GM12878 (cell line): ENCODE measurements at regions not wholly inside any gene's neighbourhood (a gene's known extent, or its start where the extent isn't known, plus 50 kb on each side); places are given as distances from the start of the nearest gene placed in this dataset.

Experiments
- NRF1 ChIP-seq: conservative IDR thresholded peaks from 2 replicates; pipeline ENCODE4 v1.6.1; 2011; ENCODE audit warnings: mild to moderate bottlenecking, low read depth, low read length, improper control_type of control experiment
- POLR2A ChIP-seq: IDR thresholded peaks from 2 replicates; pipeline ENCODE4 v1.6.1; 2011; ENCODE audit warnings: low read depth, mild to moderate bottlenecking, low read length
- REST ChIP-seq: IDR thresholded peaks from 2 replicates; pipeline ENCODE4 v1.6.1; 2012; ENCODE audit warnings: mild to moderate bottlenecking, low read depth, low read length
- SP1 ChIP-seq: IDR thresholded peaks from one replicate; pipeline ENCODE4 v1.6.1; 2011; ENCODE audit warnings: low read depth, low read length
- TF ChIP-seq, protein P1 (sequence below): fragments of 450-650 bp; formaldehyde crosslinking; IDR thresholded peaks from 2 replicates; pipeline ENCODE4 v1.4.0; 2020; ENCODE audit warnings: mild to moderate bottlenecking, moderate library complexity

- TF ChIP-seq POLR2A (no peak), REST (no peak), SP1 (no peak), NRF1 (no peak)
- TF ChIP-seq, protein P1, sequence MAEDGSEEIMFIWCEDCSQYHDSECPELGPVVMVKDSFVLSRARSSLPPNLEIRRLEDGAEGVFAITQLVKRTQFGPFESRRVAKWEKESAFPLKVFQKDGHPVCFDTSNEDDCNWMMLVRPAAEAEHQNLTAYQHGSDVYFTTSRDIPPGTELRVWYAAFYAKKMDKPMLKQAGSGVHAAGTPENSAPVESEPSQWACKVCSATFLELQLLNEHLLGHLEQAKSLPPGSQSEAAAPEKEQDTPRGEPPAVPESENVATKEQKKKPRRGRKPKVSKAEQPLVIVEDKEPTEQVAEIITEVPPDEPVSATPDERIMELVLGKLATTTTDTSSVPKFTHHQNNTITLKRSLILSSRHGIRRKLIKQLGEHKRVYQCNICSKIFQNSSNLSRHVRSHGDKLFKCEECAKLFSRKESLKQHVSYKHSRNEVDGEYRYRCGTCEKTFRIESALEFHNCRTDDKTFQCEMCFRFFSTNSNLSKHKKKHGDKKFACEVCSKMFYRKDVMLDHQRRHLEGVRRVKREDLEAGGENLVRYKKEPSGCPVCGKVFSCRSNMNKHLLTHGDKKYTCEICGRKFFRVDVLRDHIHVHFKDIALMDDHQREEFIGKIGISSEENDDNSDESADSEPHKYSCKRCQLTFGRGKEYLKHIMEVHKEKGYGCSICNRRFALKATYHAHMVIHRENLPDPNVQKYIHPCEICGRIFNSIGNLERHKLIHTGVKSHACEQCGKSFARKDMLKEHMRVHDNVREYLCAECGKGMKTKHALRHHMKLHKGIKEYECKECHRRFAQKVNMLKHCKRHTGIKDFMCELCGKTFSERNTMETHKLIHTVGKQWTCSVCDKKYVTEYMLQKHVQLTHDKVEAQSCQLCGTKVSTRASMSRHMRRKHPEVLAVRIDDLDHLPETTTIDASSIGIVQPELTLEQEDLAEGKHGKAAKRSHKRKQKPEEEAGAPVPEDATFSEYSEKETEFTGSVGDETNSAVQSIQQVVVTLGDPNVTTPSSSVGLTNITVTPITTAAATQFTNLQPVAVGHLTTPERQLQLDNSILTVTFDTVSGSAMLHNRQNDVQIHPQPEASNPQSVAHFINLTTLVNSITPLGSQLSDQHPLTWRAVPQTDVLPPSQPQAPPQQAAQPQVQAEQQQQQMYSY (CRISPR knock-in tag), result no peak
These were observed 54.4 kb upstream of the PRMT8 start for GRCh38 chr12:3436461-3437065.
